ENCODE measurements at regions not wholly inside any gene's neighbourhood (a gene's known extent, or its start where the extent isn't known, plus 50 kb on each side); places are given as distances from the start of the nearest gene placed in this dataset.

GRCh38 chr2:235371018-235371417 is 122.8 kb upstream of the AGAP1 start:
- DNase-seq = no peak

- DNase-seq = no peak
These were observed 120.7 kb upstream of the AGAP1 start for GRCh38 chr2:235373171-235373570.

GRCh38 chr2:235377176-235377575 is 116.7 kb upstream of the AGAP1 start:
- no peak for DNase-seq

GRCh38 chr2:235378246-235378645 is 115.6 kb upstream of the AGAP1 start:
- no peak for DNase-seq

GRCh38 chr2:235378944-235379343 is 114.9 kb upstream of the AGAP1 start:
- no peak for DNase-seq

GRCh38 chr2:235381261-235381912 is 112.5 kb upstream of the AGAP1 start:
- no peak for DNase-seq

GRCh38 chr2:235382179-235382578 is 111.7 kb upstream of the AGAP1 start:
- DNase-seq = no peak

- no peak for DNase-seq
These were observed 111.2 kb upstream of the AGAP1 start for GRCh38 chr2:235382601-235383000.

- no peak for DNase-seq
These were observed 110.5 kb upstream of the AGAP1 start for GRCh38 chr2:235383272-235383843.

GRCh38 chr2:235384624-235385023 is 109.2 kb upstream of the AGAP1 start:
- DNase-seq = no peak

GRCh38 chr2:235389626-235390025 is 104.2 kb upstream of the AGAP1 start:
- no peak for DNase-seq

- no peak for DNase-seq
These were observed 103.6 kb upstream of the AGAP1 start for GRCh38 chr2:235390108-235390815.

GRCh38 chr2:235390816-235391194 is 103.0 kb upstream of the AGAP1 start:
- no peak for DNase-seq

- DNase-seq = no peak
These were observed 101.8 kb upstream of the AGAP1 start for GRCh38 chr2:235391921-235392615.

- no peak for DNase-seq
These were observed 99.5 kb upstream of the AGAP1 start for GRCh38 chr2:235394278-235394828.

- DNase-seq = no peak
These were observed 97.6 kb upstream of the AGAP1 start for GRCh38 chr2:235396071-235396846.

- DNase-seq = no peak
These were observed 95.5 kb upstream of the AGAP1 start for GRCh38 chr2:235398321-235398720.

- no peak for DNase-seq
These were observed 93.9 kb upstream of the AGAP1 start for GRCh38 chr2:235399895-235400294.

GRCh38 chr2:235402422-235402821 is 91.4 kb upstream of the AGAP1 start:
- no peak for DNase-seq

GRCh38 chr2:235405612-235406361 is 88.1 kb upstream of the AGAP1 start:
- DNase-seq = no peak

GRCh38 chr2:235406430-235406829 is 87.4 kb upstream of the AGAP1 start:
- DNase-seq = peak; percentile 0

GRCh38 chr2:235411905-235412485 is 81.8 kb upstream of the AGAP1 start:
- no peak for DNase-seq
